Cardiac muscle cell (in vitro differentiated cells and primary cell): ENCODE measurements at regions not wholly inside any gene's neighbourhood (a gene's known extent, or its start where the extent isn't known, plus 50 kb on each side); places are given as distances from the start of the nearest gene placed in this dataset.

Experiments
- DNase-seq, 2 donors: peaks; one replicate each; pipeline versions ENCODE4 v3.0.0 to v3.0.0-alpha.2; 2010 to 2017; ENCODE audit warnings: low read depth in 1 of 2, low spot score in 1 of 2
- H3K27ac ChIP-seq: fragments of 200-600 bp; sonication (generic); 2 replicates; pipeline ENCODE4 v1.5.1; 2016
- H3K27me3 ChIP-seq: fragments of 200-600 bp; sonication (generic); 2 replicates; pipeline ENCODE4 v1.6.0; 2016; ENCODE audit warnings: control low read depth
- H3K36me3 ChIP-seq: fragments of 200-600 bp; sonication (generic); 2 replicates; pipeline ENCODE4 v1.5.1; 2016; ENCODE audit warnings: control low read depth
- H3K4me1 ChIP-seq: fragments of 200-600 bp; sonication (generic); 2 replicates; pipeline ENCODE4 v1.8.1; 2017; ENCODE audit warnings: low read depth, mild to moderate bottlenecking, mixed run types
- H3K4me3 ChIP-seq: fragments of 200-600 bp; sonication (generic); 2 replicates; pipeline ENCODE4 v1.5.1; 2016; ENCODE audit warnings: mild to moderate bottlenecking
- H3K9me3 ChIP-seq: fragments of 200-600 bp; sonication (generic); 2 replicates; pipeline ENCODE4 v1.5.1; 2017; ENCODE audit warnings: low read depth, mild to moderate bottlenecking, control low read depth
- CTCF ChIP-seq: IDR thresholded peaks from 2 replicates; pipeline ENCODE4 v1.5.1; 2012; ENCODE audit warnings: low read depth, mild to moderate bottlenecking, low read length

GRCh38 chr15:98410328-98410727 lies 238.0 kb upstream of the IGF1R start:
- DNase-seq, result no peak
- TF ChIP-seq CTCF, result no peak
- Histone ChIP-seq H3K27ac (no peak overlapping the region), H3K36me3 (no peaks in the 10 kb centered on the region), H3K27me3 (no peaks in the 10 kb centered on the region), H3K4me1 (no peaks in the 10 kb centered on the region), H3K9me3 (no peaks in the 10 kb centered on the region), H3K4me3 (no peak overlapping the region)

GRCh38 chr15:98412852-98413251 lies 235.5 kb upstream of the IGF1R start:
- no peaks in the 10 kb centered on the region for H3K9me3 ChIP-seq
- DNase-seq, result no peak
- no peak overlapping the region for H3K4me3 ChIP-seq
- TF ChIP-seq CTCF, result no peak
- H3K27ac ChIP-seq, result no peak overlapping the region
- no peaks in the 10 kb centered on the region for H3K4me1 ChIP-seq
- H3K36me3 ChIP-seq, result no peaks in the 10 kb centered on the region
- H3K27me3 ChIP-seq, result no peaks in the 10 kb centered on the region

- no peak overlapping the region for H3K27ac ChIP-seq
- no peak for TF ChIP-seq CTCF
- H3K4me1 ChIP-seq, result no peaks in the 10 kb centered on the region
- DNase-seq, result no peak
- H3K4me3 ChIP-seq, result no peak overlapping the region
- H3K27me3 ChIP-seq, result no peaks in the 10 kb centered on the region
- no peaks in the 10 kb centered on the region for H3K9me3 ChIP-seq
- no peaks in the 10 kb centered on the region for H3K36me3 ChIP-seq
These were observed 234.3 kb upstream of the IGF1R start for GRCh38 chr15:98413933-98414546.

- no peak overlapping the region for H3K27ac ChIP-seq
- peak in 1 of 2 donors; percentile 7 for DNase-seq
- H3K27me3 ChIP-seq, result peaks cover 11% of the 10 kb centered on the region
- H3K4me1 ChIP-seq, result no peaks in the 10 kb centered on the region
- no peaks in the 10 kb centered on the region for H3K9me3 ChIP-seq
- TF ChIP-seq CTCF, result no peak
- H3K36me3 ChIP-seq, result no peaks in the 10 kb centered on the region
- H3K4me3 ChIP-seq, result no peak overlapping the region
These were observed 232.0 kb upstream of the IGF1R start for GRCh38 chr15:98416222-98416855.

GRCh38 chr15:98417346-98417745 lies 231.0 kb upstream of the IGF1R start:
- H3K27me3 ChIP-seq, result peaks cover 21% of the 10 kb centered on the region
- H3K27ac ChIP-seq, result no peak overlapping the region
- no peak overlapping the region for H3K4me3 ChIP-seq
- no peak for DNase-seq
- H3K4me1 ChIP-seq, result no peaks in the 10 kb centered on the region
- TF ChIP-seq CTCF, result no peak
- no peaks in the 10 kb centered on the region for H3K9me3 ChIP-seq
- no peaks in the 10 kb centered on the region for H3K36me3 ChIP-seq
